ENCODE measurements at regions not wholly inside any gene's neighbourhood (a gene's known extent, or its start where the extent isn't known, plus 50 kb on each side); places are given as distances from the start of the nearest gene placed in this dataset.

GRCh38 chr1:4324525-4324924 lies 329.9 kb upstream of the AJAP1 start:
- no peak for TF ChIP-seq CTCF (IDR thresholded peaks at IDR 0.05)
- TF ChIP-seq POLR2A (IDR thresholded peaks at IDR 0.05) = no peak
- intact Hi-C loops (cut with DNase I; ENCODE audit: low total_unique reads) = no loop called here
- DNase-seq (ENCODE audit: low spot score in 2 of 2) = no peak
- 90 to 92% methylated on average over 9 of the region's 9 CpGs for WGBS, 2 donors
- no peak overlapping the region for H3K4me3 ChIP-seq (ENCODE audit: low read depth, poor library complexity, severe bottlenecking)

GRCh38 chr1:4327142-4327541 lies 327.3 kb upstream of the AJAP1 start:
- 54 to 79% methylated on average over 2 of the region's 2 CpGs for WGBS, 2 donors
- TF ChIP-seq CTCF (IDR thresholded peaks at IDR 0.05) (no peak), POLR2A (IDR thresholded peaks at IDR 0.05) (no peak)
- intact Hi-C loops (cut with DNase I; ENCODE audit: low total_unique reads) = no loop called here
- no peak for DNase-seq (ENCODE audit: low spot score in 2 of 2)
- H3K4me3 ChIP-seq (ENCODE audit: low read depth, poor library complexity, severe bottlenecking) = no peak overlapping the region

GRCh38 chr1:4328402-4329071 lies 325.9 kb upstream of the AJAP1 start:
- H3K4me3 ChIP-seq (ENCODE audit: low read depth, poor library complexity, severe bottlenecking) = no peak overlapping the region
- 74 to 80% methylated on average over 10 of the region's 10 CpGs for WGBS, 2 donors
- intact Hi-C loops (cut with DNase I; ENCODE audit: low total_unique reads) = no loop called here
- no peak for DNase-seq (ENCODE audit: low spot score in 2 of 2)
- no peak for TF ChIP-seq CTCF (IDR thresholded peaks at IDR 0.05)
- no peak for TF ChIP-seq POLR2A (IDR thresholded peaks at IDR 0.05)

GRCh38 chr1:4330805-4331766 lies 323.3 kb upstream of the AJAP1 start:
- TF ChIP-seq CTCF (IDR thresholded peaks at IDR 0.05) (no peak), POLR2A (IDR thresholded peaks at IDR 0.05) (no peak)
- no peak for DNase-seq (ENCODE audit: low spot score in 2 of 2)
- H3K4me3 ChIP-seq (ENCODE audit: low read depth, poor library complexity, severe bottlenecking) = no peak overlapping the region
- intact Hi-C loops (cut with DNase I; ENCODE audit: low total_unique reads) = no loop called here
- WGBS, 2 donors = 69 to 75% methylated on average over 23 of the region's 23 CpGs

GRCh38 chr1:4331767-4332163 lies 322.6 kb upstream of the AJAP1 start:
- H3K4me3 ChIP-seq (ENCODE audit: low read depth, poor library complexity, severe bottlenecking) = no peak overlapping the region
- WGBS, 2 donors = 87 to 90% methylated on average over 20 of the region's 20 CpGs
- DNase-seq (ENCODE audit: low spot score in 2 of 2) = no peak
- intact Hi-C loops (cut with DNase I; ENCODE audit: low total_unique reads) = no loop called here
- no peak for TF ChIP-seq CTCF (IDR thresholded peaks at IDR 0.05)
- TF ChIP-seq POLR2A (IDR thresholded peaks at IDR 0.05) = no peak
